Body of pancreas (tissue), 4 donors: ENCODE measurements at regions not wholly inside any gene's neighbourhood (a gene's known extent, or its start where the extent isn't known, plus 50 kb on each side); places are given as distances from the start of the nearest gene placed in this dataset.

ENCODE experiments used
- POLR2A ChIP-seq, 3 donors: fragments of 450-650 bp; IDR thresholded peaks; one replicate each; pipeline ENCODE4 v1.6.1; 2016; ENCODE audit warnings: antibody characterized with exemption in 3 of 3, mild to moderate bottlenecking in 2 of 3
- TF ChIP-seq, protein P1 (sequence below), 7 experiments: fragments of 450-650 bp in 4 of 7; fragments of 200-600 bp in 3 of 7; sonication (generic) in 3 of 7; IDR thresholded peaks; one replicate each; pipeline ENCODE4 v1.5.1; 2016 to 2019; ENCODE audit warnings: antibody characterized with exemption in 7 of 7

DNA sequence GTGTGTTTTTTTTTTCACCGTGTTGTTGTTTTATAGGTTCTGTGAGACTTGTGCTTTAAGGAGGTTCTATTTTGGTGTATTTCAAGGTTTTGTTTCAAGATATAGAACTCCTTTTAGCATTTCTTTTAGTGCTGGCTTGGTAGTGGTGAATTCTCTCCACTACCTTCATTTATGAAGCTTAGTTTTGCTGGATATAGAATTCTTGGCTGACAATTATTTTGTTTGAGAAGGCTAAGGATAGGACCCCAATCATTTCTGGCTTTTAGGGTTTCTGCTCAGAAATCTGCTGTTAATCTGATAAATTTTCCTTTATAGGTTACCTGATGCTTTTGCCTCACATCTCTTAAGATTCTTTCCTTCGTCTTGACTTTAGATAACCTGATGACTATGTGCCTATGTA, 66.8 kb downstream of the MSTN start:
- TF ChIP-seq, protein P1, sequence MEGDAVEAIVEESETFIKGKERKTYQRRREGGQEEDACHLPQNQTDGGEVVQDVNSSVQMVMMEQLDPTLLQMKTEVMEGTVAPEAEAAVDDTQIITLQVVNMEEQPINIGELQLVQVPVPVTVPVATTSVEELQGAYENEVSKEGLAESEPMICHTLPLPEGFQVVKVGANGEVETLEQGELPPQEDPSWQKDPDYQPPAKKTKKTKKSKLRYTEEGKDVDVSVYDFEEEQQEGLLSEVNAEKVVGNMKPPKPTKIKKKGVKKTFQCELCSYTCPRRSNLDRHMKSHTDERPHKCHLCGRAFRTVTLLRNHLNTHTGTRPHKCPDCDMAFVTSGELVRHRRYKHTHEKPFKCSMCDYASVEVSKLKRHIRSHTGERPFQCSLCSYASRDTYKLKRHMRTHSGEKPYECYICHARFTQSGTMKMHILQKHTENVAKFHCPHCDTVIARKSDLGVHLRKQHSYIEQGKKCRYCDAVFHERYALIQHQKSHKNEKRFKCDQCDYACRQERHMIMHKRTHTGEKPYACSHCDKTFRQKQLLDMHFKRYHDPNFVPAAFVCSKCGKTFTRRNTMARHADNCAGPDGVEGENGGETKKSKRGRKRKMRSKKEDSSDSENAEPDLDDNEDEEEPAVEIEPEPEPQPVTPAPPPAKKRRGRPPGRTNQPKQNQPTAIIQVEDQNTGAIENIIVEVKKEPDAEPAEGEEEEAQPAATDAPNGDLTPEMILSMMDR (IDR thresholded peaks at IDR 0.05) = no peak
- TF ChIP-seq POLR2A (IDR thresholded peaks at IDR 0.05) = no peak
